Bronchial epithelial cell (primary cell): ENCODE measurements at regions not wholly inside any gene's neighbourhood (a gene's known extent, or its start where the extent isn't known, plus 50 kb on each side); places are given as distances from the start of the nearest gene placed in this dataset.
"Not testable (repeated sequence)": the region's sequence is repeated elsewhere in the genome, so short reads cannot be mapped to it uniquely, and the experiment has no call there.

Source experiments
- DNase-seq: peaks from one replicate; pipeline ENCODE4 v3.0.0-alpha.2; 2010; ENCODE audit warnings: low read depth
- FAIRE-seq: peaks from 2 replicates; lab custom pipeline; 2011; peaks lifted over from hg19 to GRCh38; lab: Jason Lieb, UNC
- H3K27me3 ChIP-seq: 2 replicates; pipeline ENCODE4 v1.5.1; 2011; ENCODE audit warnings: low read length; ENCODE audit not compliant: control insufficient read depth, insufficient read depth
- H3K36me3 ChIP-seq: 2 replicates; pipeline ENCODE4 v1.5.1; 2011; ENCODE audit warnings: low read length; ENCODE audit not compliant: control insufficient read depth, insufficient read depth
- H3K4me3 ChIP-seq: 2 replicates; pipeline ENCODE4 v1.5.1; 2011; ENCODE audit warnings: mild to moderate bottlenecking, low read depth, low read length, control low read depth
- CTCF ChIP-seq: IDR thresholded peaks from 2 replicates; pipeline ENCODE4 v1.5.1; 2011; ENCODE audit warnings: mild to moderate bottlenecking, moderate library complexity, low read length, control low read depth, inconsistent platforms; ENCODE audit not compliant: insufficient read depth, severe bottlenecking

DNA sequence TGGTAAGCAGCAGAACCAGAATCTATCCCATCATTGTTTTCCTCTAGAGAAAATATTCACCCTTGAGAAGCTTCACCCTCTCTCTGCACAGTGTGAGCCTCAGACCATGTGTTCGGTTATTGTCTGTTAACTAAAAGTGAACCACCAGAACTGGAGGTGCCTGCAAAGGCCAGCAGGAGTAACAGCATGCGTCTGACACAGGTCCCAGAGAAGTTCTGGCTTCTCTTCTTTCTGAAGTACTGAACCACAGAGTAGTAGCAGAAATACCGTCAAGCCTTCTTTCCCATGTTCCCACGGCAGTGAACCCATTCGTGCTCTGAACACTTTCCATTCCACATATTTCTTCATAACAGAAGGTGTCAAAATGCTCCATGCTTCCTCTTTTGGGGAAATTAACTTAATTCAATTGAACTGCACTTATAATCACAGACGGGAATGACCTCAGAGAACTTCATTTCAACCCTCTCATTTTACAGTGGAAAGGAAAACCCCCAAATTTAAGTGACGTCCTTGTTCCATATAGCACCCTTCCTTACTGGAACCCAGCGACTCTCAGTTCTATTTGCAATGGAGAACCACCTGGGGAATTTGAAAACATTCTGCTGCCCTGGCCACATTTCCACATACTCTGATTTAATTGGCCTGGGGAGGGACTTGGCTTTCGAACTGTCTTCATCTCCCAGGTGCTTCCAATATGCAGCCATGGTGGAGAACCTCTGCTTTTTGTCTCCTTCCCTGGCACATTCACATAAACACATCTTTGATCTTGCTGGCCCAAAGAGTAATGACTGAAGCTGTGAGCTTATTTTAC is 519.1 kb downstream of the RNF144A start:
- no peaks in the 10 kb centered on the region for H3K27me3 ChIP-seq
- H3K4me3 ChIP-seq: no peak overlapping the region
- no peak for DNase-seq
- no peaks in the 10 kb centered on the region for H3K36me3 ChIP-seq
- no peak for FAIRE-seq
- TF ChIP-seq CTCF: no peak

DNA sequence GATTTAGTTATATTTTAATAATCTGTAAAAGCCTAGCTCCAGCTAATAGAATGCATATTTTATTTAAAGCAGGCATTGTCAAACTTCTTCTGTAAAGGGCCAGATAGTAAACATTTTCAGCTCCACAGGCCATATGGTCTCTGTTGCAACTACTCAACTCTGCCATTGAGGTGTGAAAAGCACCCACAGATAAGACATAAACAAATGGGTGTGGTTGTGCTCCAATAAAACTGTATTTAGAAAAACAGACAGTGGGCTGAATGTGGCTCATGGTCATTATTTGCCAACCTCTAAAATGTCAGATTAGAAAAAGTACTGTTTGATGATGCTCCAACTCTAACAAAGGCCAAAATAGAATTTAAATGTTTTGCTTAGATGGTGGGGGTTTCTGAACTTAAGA is 519.9 kb downstream of the RNF144A start:
- H3K27me3 ChIP-seq: no peaks in the 10 kb centered on the region
- no peak for TF ChIP-seq CTCF
- no peak for DNase-seq
- H3K4me3 ChIP-seq: no peak overlapping the region
- FAIRE-seq: no peak
- no peaks in the 10 kb centered on the region for H3K36me3 ChIP-seq

DNA sequence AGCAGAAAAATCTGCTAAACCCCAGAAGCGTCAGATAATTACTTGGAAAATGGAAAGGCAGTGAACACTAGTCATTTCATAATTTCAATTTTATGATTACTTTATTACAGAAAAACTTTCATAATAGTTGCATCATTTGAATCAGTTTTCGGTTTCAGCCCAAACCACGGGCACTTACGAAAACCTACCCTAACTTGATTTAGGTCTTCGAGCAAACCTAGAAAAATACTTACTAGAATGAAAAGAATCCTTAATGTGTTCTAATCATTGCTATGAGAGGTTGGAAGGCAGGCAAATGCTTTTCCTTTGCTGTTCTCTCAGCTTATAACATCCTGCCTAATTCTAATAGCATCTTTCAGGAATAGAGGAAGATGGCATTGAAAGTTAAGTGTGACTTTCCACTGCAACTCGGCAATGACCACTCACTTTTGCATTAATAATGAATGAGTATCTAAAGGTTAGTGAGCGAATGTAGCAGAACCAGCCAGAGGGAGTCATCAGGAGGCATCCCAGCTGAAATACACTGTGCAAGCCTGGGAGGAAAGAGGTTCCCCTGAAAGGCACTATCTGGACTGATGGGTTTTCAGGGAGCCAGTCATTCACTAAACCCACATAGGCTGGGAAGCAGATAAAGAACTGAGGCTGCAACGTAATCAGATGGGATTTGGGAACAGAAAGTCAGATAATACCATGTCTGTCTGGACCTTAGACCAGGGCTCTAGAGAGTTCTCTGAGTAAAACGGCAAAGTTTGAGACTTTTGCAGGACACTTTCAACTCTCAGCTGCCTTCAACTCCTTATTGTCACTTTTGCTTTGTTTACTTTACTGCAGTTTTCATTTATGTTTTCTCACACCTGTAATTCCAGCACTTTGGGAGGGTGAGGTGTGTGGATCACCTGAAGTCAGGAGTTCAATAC is 520.8 kb downstream of the RNF144A start:
- DNase-seq: no peak
- no peak for TF ChIP-seq CTCF
- Histone ChIP-seq H3K27me3 (no peaks in the 10 kb centered on the region), H3K4me3 (no peak overlapping the region), H3K36me3 (no peaks in the 10 kb centered on the region)
- no peak for FAIRE-seq

DNA sequence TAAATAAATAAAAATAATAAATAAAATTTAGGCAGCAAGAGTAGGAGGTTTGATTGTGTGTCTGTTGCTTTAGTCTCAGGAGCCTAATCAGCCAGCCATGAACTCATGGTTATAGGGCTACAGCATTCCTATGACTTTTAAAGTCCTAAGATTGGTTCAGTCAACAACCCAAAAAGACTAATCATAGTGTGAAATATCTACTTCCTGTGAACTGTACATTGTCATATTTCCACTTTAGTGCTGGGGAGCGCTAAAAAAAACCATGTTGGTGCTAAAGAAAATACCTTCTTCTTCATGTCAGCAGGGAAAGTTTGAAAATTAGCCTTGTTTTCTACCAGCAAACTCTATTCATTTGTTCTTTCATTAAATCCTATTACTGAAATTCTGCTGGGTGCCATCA is 521.6 kb downstream of the RNF144A start:
- no peaks in the 10 kb centered on the region for H3K36me3 ChIP-seq
- FAIRE-seq: no peak
- no peak for TF ChIP-seq CTCF

DNA sequence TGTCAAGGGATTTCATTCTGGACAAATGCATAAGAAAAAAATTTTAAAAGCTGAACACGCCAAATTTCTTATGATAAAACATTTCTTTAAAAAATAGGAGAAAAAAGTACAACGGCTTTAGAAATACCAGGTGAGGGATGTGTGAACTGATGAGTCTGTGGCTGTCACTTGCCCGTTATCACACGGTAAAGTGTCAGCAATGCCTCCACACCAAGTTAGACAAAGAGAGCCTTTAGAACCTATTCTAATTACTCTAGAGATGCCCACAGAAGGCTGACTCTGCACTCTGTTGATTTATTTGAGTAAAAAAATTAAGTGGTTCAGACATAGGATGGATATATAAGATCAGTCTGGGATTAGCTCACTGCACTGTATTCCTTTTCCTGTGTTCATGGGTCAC is 523.8 kb downstream of the RNF144A start:
- no peaks in the 10 kb centered on the region for H3K36me3 ChIP-seq
- FAIRE-seq (no peak), DNase-seq (no peak)
- TF ChIP-seq CTCF: no peak
- H3K27me3 ChIP-seq: no peaks in the 10 kb centered on the region
- no peak overlapping the region for H3K4me3 ChIP-seq

More for the DNA sequence above, 521.6 kb downstream of the RNF144A start:
- Histone ChIP-seq H3K4me3 (no peak overlapping the region), H3K27me3 (no peaks in the 10 kb centered on the region)
- no peak for DNase-seq

- not testable (repeated sequence) for DNase-seq, H3K4me3 ChIP-seq, FAIRE-seq, H3K36me3 ChIP-seq, H3K27me3 ChIP-seq
Observed at GRCh38 chr2:7441841-7442240, 524.6 kb downstream of the RNF144A start.
